ENCODE measurements at regions not wholly inside any gene's neighbourhood (a gene's known extent, or its start where the extent isn't known, plus 50 kb on each side); places are given as distances from the start of the nearest gene placed in this dataset.

- TF ChIP-seq CTCF (IDR thresholded peaks at IDR 0.05): no peak
- Histone ChIP-seq H3K36me3 (no peaks in the 10 kb centered on the region), H3K4me1 (no peaks in the 10 kb centered on the region), H3K27ac (no peak overlapping the region), H3K9me3 (no peaks in the 10 kb centered on the region), H3K27me3 (peaks cover 3% of the 10 kb centered on the region), H3K4me3 (no peak overlapping the region)
- intact Hi-C loops (cut with DNase I): no loop called here
- DNase-seq (ENCODE audit: low spot score in 2 of 2): no peak
Observed at GRCh38 chr17:79160980-79161636, 86.5 kb downstream of the ENGASE start.

- Histone ChIP-seq H3K9me3 (no peaks in the 10 kb centered on the region), H3K4me3 (no peak overlapping the region), H3K36me3 (no peaks in the 10 kb centered on the region), H3K27ac (no peak overlapping the region), H3K4me1 (no peaks in the 10 kb centered on the region), H3K27me3 (no peaks in the 10 kb centered on the region)
- intact Hi-C loops (cut with DNase I): no loop called here
- DNase-seq (ENCODE audit: low spot score in 2 of 2): no peak
- no peak for TF ChIP-seq CTCF (IDR thresholded peaks at IDR 0.05)
Observed at GRCh38 chr17:79159926-79160325, 85.3 kb downstream of the ENGASE start.

GRCh38 chr17:79159471-79159870 is 84.8 kb downstream of the ENGASE start:
- no peak for TF ChIP-seq CTCF (IDR thresholded peaks at IDR 0.05)
- H3K4me3 ChIP-seq: no peak overlapping the region

GRCh38 chr17:79156463-79157095 is 82.0 kb downstream of the ENGASE start:
- no peaks in the 10 kb centered on the region for H3K27me3 ChIP-seq
- H3K4me3 ChIP-seq: no peak overlapping the region
- DNase-seq (ENCODE audit: low spot score in 2 of 2): no peak
- H3K4me1 ChIP-seq: no peaks in the 10 kb centered on the region
- no peak overlapping the region for H3K27ac ChIP-seq
- intact Hi-C loops (cut with DNase I): no loop called here
- no peaks in the 10 kb centered on the region for H3K9me3 ChIP-seq
- TF ChIP-seq CTCF (IDR thresholded peaks at IDR 0.05): no peak
- no peaks in the 10 kb centered on the region for H3K36me3 ChIP-seq

More at GRCh38 chr17:79159471-79159870, 84.8 kb downstream of the ENGASE start:
- Histone ChIP-seq H3K9me3 (no peaks in the 10 kb centered on the region), H3K27ac (no peak overlapping the region), H3K4me1 (no peaks in the 10 kb centered on the region), H3K27me3 (no peaks in the 10 kb centered on the region), H3K36me3 (no peaks in the 10 kb centered on the region)
- intact Hi-C loops (cut with DNase I): no loop called here
- no peak for DNase-seq (ENCODE audit: low spot score in 2 of 2)

- Histone ChIP-seq H3K36me3 (no peaks in the 10 kb centered on the region), H3K27ac (no peak overlapping the region), H3K27me3 (no peaks in the 10 kb centered on the region), H3K4me3 (no peak overlapping the region), H3K9me3 (no peaks in the 10 kb centered on the region), H3K4me1 (no peaks in the 10 kb centered on the region)
- no peak for TF ChIP-seq CTCF (IDR thresholded peaks at IDR 0.05)
- intact Hi-C loops (cut with DNase I): no loop called here
- DNase-seq (ENCODE audit: low spot score in 2 of 2): no peak
Observed at GRCh38 chr17:79155701-79156100, 81.1 kb downstream of the ENGASE start.

All from ascending aorta (tissue), 2 donors.